IPS DF 6.9 (cell line): ENCODE measurements at regions not wholly inside any gene's neighbourhood (a gene's known extent, or its start where the extent isn't known, plus 50 kb on each side); places are given as distances from the start of the nearest gene placed in this dataset.
"Not testable (repeated sequence)": the region's sequence is repeated elsewhere in the genome, so short reads cannot be mapped to it uniquely, and the experiment has no call there.

Source experiments
- DNase-seq: peaks from one replicate; pipeline ENCODE4 v3.0.0-alpha.2; 2013; ENCODE audit warnings: low read depth, low spot score
- H3K27ac ChIP-seq: one replicate; pipeline ENCODE4 v1.5.1; 2013; ENCODE audit warnings: low read length, control low read depth
- H3K27me3 ChIP-seq: 2 replicates; pipeline ENCODE4 v1.6.1; 2013; ENCODE audit warnings: mild to moderate bottlenecking, low read length; ENCODE audit not compliant: control insufficient read depth, insufficient read depth
- H3K36me3 ChIP-seq: 2 replicates; pipeline ENCODE4 v1.6.1; 2013; ENCODE audit warnings: low read length; ENCODE audit not compliant: control insufficient read depth, insufficient read depth
- H3K4me1 ChIP-seq: 2 replicates; pipeline ENCODE4 v1.6.1; 2013; ENCODE audit warnings: low read length; ENCODE audit not compliant: control insufficient read depth, insufficient read depth
- H3K4me3 ChIP-seq: 2 replicates; pipeline ENCODE4 v1.5.1; 2013; ENCODE audit warnings: mild to moderate bottlenecking, low read length
- H3K9me3 ChIP-seq: 2 replicates; pipeline ENCODE4 v1.6.1; 2013; ENCODE audit warnings: low read length, inconsistent platforms; ENCODE audit not compliant: control insufficient read depth, insufficient read depth
- WGBS: extraction: QIAGEN DNeasy Blood & Tissue Kit; methylation state at CpG from one replicate; pipeline ENCODE4 v1.1.7; 2013; ENCODE audit warnings: mixed read lengths, missing lambda C conversion rate; ENCODE audit not compliant: insufficient read length, insufficient coverage; 5-methylcytosine and 5-hydroxymethylcytosine counted together

DNA sequence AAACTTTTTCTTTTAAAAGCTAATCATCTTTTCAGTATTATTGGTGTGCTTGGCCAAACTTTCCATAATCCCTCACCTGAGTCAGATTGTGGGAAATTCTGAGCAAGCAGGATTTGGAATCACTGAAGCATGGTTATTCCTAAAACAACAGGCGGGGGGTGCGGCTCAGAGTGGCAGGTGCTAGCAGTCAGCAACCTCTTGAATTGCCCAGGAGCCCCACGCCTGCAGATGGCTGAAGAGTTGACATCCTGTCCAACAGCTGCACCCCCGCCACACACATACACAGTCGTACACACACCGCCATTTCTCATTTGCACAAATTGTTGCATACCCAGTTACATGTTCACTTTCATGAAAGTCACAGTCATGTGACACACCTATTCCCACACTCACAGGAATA, 96.6 kb downstream of the LHX2 start:
- no peak for DNase-seq
- Histone ChIP-seq H3K4me3 (no peak overlapping the region), H3K9me3 (no peaks in the 10 kb centered on the region), H3K4me1 (peaks cover under 1% of the 10 kb centered on the region; the same call in 1 of the 2 replicates), H3K27ac (no peak overlapping the region), H3K36me3 (no peaks in the 10 kb centered on the region), H3K27me3 (no peaks in the 10 kb centered on the region)
- no CpG with 5 or more reads among the region's 6 CpGs for WGBS

DNA sequence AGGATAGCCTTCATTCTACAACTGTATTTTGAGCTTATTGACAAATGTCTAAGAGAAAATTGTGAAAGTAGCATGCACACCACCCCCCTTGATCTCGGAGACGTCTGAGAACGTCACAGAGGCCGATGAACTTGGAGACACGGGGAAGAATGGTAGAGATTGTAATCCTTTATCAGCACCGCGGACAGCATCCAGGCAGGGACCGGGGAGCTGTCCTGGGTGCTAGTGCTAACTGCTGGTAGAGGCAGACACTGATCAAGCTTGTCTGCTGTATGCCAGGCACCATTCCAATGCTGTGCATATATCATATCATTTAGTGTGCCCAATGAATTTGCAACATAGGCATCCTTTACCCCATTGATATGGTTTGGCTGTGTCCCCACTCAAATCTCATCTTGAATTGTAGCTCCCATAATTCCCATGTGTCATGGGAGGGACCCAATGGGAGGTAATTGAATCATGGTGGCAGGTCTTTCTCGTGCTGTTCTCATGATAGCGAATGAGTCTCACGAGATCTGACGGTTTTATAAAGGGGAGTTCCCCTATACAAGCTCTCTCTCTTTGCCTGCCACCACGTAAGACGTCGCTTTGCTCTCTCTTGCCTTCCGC, 98.8 kb downstream of the LHX2 start:
- H3K4me1 ChIP-seq, result peaks cover 1% of the 10 kb centered on the region; the same call in 1 of the 2 replicates
- WGBS, result no CpG with 5 or more reads among the region's 16 CpGs
- peak; percentile 48 for DNase-seq

DNA sequence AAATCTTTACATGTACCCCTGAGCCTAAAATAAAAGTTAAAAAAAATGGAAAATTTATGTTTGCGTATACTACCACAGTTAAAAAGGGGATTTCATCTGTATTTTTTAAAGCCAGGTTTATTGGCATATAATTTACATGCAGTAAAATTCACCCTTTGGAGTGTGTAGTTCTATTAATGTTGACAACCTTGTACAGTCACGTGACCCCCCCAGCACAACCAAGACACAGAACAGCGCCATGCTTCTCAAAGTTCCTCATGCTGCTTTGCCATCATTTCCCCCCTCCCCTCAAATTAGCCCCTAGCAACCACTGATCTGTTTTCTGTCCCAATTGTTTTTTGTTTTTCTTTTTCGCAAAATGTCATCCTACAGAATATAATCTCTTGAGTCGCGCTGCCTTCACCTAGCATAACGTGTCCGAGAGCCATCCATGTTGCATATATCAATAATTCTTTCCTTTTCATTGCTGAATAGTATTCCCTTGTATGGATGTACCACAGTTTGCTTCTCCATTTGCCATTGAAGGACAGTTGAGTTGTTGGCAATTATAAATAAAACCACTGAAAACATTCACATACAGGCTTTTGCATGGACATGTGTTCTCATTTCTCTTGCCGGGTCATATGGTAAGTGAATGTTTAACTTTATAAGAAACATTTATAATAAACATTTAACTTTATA, 105.3 kb downstream of the LHX2 start:
- Histone ChIP-seq H3K36me3 (no peaks in the 10 kb centered on the region; the same call in 1 of the 2 replicates), H3K9me3 (no peaks in the 10 kb centered on the region), H3K27ac (no peak overlapping the region), H3K4me1 (peaks cover 1% of the 10 kb centered on the region; the same call in 1 of the 2 replicates), H3K27me3 (no peaks in the 10 kb centered on the region), H3K4me3 (no peak overlapping the region)
- no CpG with 5 or more reads among the region's 9 CpGs for WGBS
- no peak for DNase-seq

More for the DNA sequence above, 98.8 kb downstream of the LHX2 start:
- Histone ChIP-seq H3K9me3 (no peaks in the 10 kb centered on the region), H3K4me3 (no peak overlapping the region), H3K36me3 (no peaks in the 10 kb centered on the region), H3K27ac (no peak overlapping the region), H3K27me3 (no peaks in the 10 kb centered on the region)

DNA sequence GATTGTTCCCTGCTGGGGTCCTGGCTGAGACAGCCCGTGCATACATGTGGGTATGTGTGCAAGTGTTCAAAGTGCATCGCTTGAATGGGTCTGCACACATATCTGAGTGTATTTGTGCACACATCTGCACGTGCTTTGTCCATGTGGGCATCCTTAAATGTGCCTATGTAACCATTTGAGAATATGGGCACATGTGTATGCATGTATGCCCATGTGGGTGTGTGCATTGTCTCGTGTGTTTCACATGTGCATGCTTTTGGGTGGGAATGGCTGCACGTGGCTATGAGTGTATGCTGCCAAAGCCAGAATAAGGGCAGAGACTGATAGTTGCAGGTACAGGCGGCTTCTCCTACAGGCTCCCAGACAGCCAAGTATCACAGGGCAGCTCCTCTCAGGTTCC, 107.3 kb downstream of the LHX2 start:
- H3K27ac ChIP-seq, result no peak overlapping the region
- no CpG with 5 or more reads among the region's 6 CpGs for WGBS
- H3K4me3 ChIP-seq, result no peak overlapping the region
- H3K36me3 ChIP-seq, result no peaks in the 10 kb centered on the region; the same call in 1 of the 2 replicates
- DNase-seq, result no peak
- no peaks in the 10 kb centered on the region for H3K4me1 ChIP-seq
- H3K27me3 ChIP-seq, result no peaks in the 10 kb centered on the region
- H3K9me3 ChIP-seq, result no peaks in the 10 kb centered on the region

- no peak overlapping the region for H3K4me3 ChIP-seq
- H3K9me3 ChIP-seq, result no peaks in the 10 kb centered on the region
- no peak overlapping the region for H3K27ac ChIP-seq
- DNase-seq, result no peak
- peaks cover 3% of the 10 kb centered on the region for H3K4me1 ChIP-seq
- no peaks in the 10 kb centered on the region for H3K27me3 ChIP-seq
- peaks cover 2% of the 10 kb centered on the region; the same call in 1 of the 2 replicates for H3K36me3 ChIP-seq
- no CpG with 5 or more reads among the region's 3 CpGs for WGBS
These were observed 108.7 kb downstream of the LHX2 start for GRCh38 chr9:124120272-124120671.

DNA sequence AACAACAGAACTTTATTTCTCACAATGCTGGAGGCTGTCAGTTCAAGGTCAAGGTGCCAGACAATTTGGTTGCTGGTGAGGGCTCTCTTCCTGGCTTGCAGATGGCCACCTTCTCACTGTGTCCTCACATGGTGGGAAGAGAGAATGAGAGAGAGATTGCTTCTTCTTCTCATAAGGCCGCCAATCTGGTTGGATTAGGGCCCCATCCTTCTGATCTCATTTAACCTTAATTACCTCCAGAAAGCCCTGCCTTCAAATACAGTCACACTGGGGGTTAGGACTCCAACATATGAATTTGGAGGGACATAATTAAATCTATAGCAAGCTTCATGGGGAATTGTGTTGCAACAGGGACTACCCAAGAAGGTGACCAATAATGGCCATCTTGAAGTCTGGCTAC, 110.2 kb downstream of the LHX2 start:
- H3K4me1 ChIP-seq, result peaks cover 6% of the 10 kb centered on the region
- WGBS, result no CpG with 5 or more reads among the region's 1 CpG

GRCh38 chr9:124122321-124122720, 110.8 kb downstream of the LHX2 start:
- Histone ChIP-seq H3K4me3 (no peak overlapping the region), H3K9me3 (no peaks in the 10 kb centered on the region), H3K27me3 (no peaks in the 10 kb centered on the region), H3K27ac (no peak overlapping the region), H3K36me3 (peaks cover 2% of the 10 kb centered on the region; the same call in 1 of the 2 replicates), H3K4me1 (peaks cover 6% of the 10 kb centered on the region)
- DNase-seq, result no peak
- no CpG with 5 or more reads among the region's 1 CpG for WGBS

More for the DNA sequence above, 110.2 kb downstream of the LHX2 start:
- Histone ChIP-seq H3K27me3 (no peaks in the 10 kb centered on the region), H3K9me3 (no peaks in the 10 kb centered on the region), H3K27ac (no peak overlapping the region), H3K36me3 (peaks cover 2% of the 10 kb centered on the region; the same call in 1 of the 2 replicates), H3K4me3 (no peak overlapping the region)
- no peak for DNase-seq

GRCh38 chr9:124122813-124123462, 111.4 kb downstream of the LHX2 start:
- DNase-seq, result no peak
- H3K36me3 ChIP-seq, result peaks cover 2% of the 10 kb centered on the region; the same call in 1 of the 2 replicates
- WGBS, result no CpG with 5 or more reads among the region's 3 CpGs
- no peaks in the 10 kb centered on the region for H3K9me3 ChIP-seq
- no peaks in the 10 kb centered on the region for H3K27me3 ChIP-seq
- H3K27ac ChIP-seq, result no peak overlapping the region
- no peak overlapping the region for H3K4me3 ChIP-seq
- H3K4me1 ChIP-seq, result peaks cover 6% of the 10 kb centered on the region

- H3K4me1 ChIP-seq, H3K4me3 ChIP-seq, DNase-seq, H3K36me3 ChIP-seq, H3K27me3 ChIP-seq, H3K27ac ChIP-seq, H3K9me3 ChIP-seq: not testable (repeated sequence)
- WGBS, result no CpG with 5 or more reads among the region's 1 CpG
These were observed 112.1 kb downstream of the LHX2 start for GRCh38 chr9:124123621-124124020.

GRCh38 chr9:124124729-124125650, 113.4 kb downstream of the LHX2 start:
- no peak overlapping the region for H3K4me3 ChIP-seq
- H3K27me3 ChIP-seq, result no peaks in the 10 kb centered on the region
- peaks cover 2% of the 10 kb centered on the region; the same call in 1 of the 2 replicates for H3K36me3 ChIP-seq
- H3K27ac ChIP-seq, result no peak overlapping the region
- no CpG with 5 or more reads among the region's 19 CpGs for WGBS
- DNase-seq, result no peak
- H3K9me3 ChIP-seq, result no peaks in the 10 kb centered on the region
- peaks cover 6% of the 10 kb centered on the region for H3K4me1 ChIP-seq
